Activated T-cell treated with anti-CD3 and anti-CD28 coated beads, Interleukin-2, amount 50 U/mL, for 72 hours (primary cell): ENCODE measurements at regions not wholly inside any gene's neighbourhood (a gene's known extent, or its start where the extent isn't known, plus 50 kb on each side); places are given as distances from the start of the nearest gene placed in this dataset.

ENCODE experiments used
- ATAC-seq, 2 donors: fragments of 150-1000 bp; cut with Tn5 transposase; replicated peaks in 1 of 2; 2 replicates each; pipeline ENCODE4 v1.10.0; 2021; ENCODE audit warnings: moderate library complexity in 2 of 2, mild to moderate bottlenecking in 1 of 2
- DNase-seq, 2 donors: peaks; one replicate each; pipeline ENCODE4 v3.0.0; 2021 to 2022; ENCODE audit warnings: mixed read lengths in 1 of 2
- H3K27ac Mint-ChIP-seq: one replicate; pipeline ENCODE4 v1.8.0; 2022; ENCODE audit warnings: mild to moderate bottlenecking, moderate library complexity, mixed read lengths
- H3K27me3 Mint-ChIP-seq: one replicate; pipeline ENCODE4 v1.8.0; 2022; ENCODE audit warnings: low read depth, mixed read lengths
- H3K36me3 Mint-ChIP-seq, 2 donors: one replicate each; pipeline ENCODE4 v1.8.0; 2022; ENCODE audit warnings: mixed read lengths in 2 of 2, mild to moderate bottlenecking in 1 of 2; ENCODE audit not compliant: insufficient read depth in 2 of 2
- H3K4me1 Mint-ChIP-seq: one replicate; pipeline ENCODE4 v1.8.0; 2022; ENCODE audit warnings: low read depth, mixed read lengths
- H3K4me3 Mint-ChIP-seq, 2 donors: one replicate each; pipeline ENCODE4 v1.8.0; 2022; ENCODE audit warnings: mild to moderate bottlenecking in 2 of 2, mixed read lengths in 2 of 2, moderate library complexity in 2 of 2
- H3K9me3 Mint-ChIP-seq, 2 donors: one replicate each; pipeline ENCODE4 v1.8.0; 2022; ENCODE audit warnings: mixed read lengths in 2 of 2

- ATAC-seq (no peak), DNase-seq (no peak)
- no peaks in the 10 kb centered on the region for H3K4me1 Mint-ChIP-seq
- peaks cover 16% of the 10 kb centered on the region for H3K27me3 Mint-ChIP-seq
- H3K27ac Mint-ChIP-seq = no peak overlapping the region
- H3K9me3 Mint-ChIP-seq = no peaks in the 10 kb centered on the region
- no peaks in the 10 kb centered on the region for H3K36me3 Mint-ChIP-seq
- H3K4me3 Mint-ChIP-seq = no peak overlapping the region
These were observed 612.5 kb downstream of the IRS1 start for GRCh38 chr2:226187156-226187555.

- H3K4me3 Mint-ChIP-seq = no peak overlapping the region
- no peaks in the 10 kb centered on the region for H3K9me3 Mint-ChIP-seq
- H3K27ac Mint-ChIP-seq = no peak overlapping the region
- no peak for ATAC-seq
- no peaks in the 10 kb centered on the region for H3K4me1 Mint-ChIP-seq
- no peaks in the 10 kb centered on the region for H3K36me3 Mint-ChIP-seq
- peaks cover 16% of the 10 kb centered on the region for H3K27me3 Mint-ChIP-seq
- DNase-seq = no peak
These were observed 613.9 kb downstream of the IRS1 start for GRCh38 chr2:226185616-226186211.

- Mint-ChIP-seq H3K4me3 (no peak overlapping the region), H3K36me3 (no peaks in the 10 kb centered on the region), H3K4me1 (no peaks in the 10 kb centered on the region), H3K9me3 (no peaks in the 10 kb centered on the region), H3K27me3 (peaks cover 16% of the 10 kb centered on the region), H3K27ac (no peak overlapping the region)
- no peak for ATAC-seq
- no peak for DNase-seq
These were observed 614.5 kb downstream of the IRS1 start for GRCh38 chr2:226184940-226185615.

GRCh38 chr2:226184540-226184939, 615.1 kb downstream of the IRS1 start:
- no peak for ATAC-seq
- Mint-ChIP-seq H3K27ac (no peak overlapping the region), H3K36me3 (no peaks in the 10 kb centered on the region), H3K27me3 (peaks cover 16% of the 10 kb centered on the region), H3K4me3 (no peak overlapping the region), H3K4me1 (no peaks in the 10 kb centered on the region), H3K9me3 (peaks cover 0 to under 1% of the 10 kb centered on the region in 2 donors)
- DNase-seq = no peak

- Mint-ChIP-seq H3K4me1 (no peaks in the 10 kb centered on the region), H3K9me3 (peaks cover 0 to 7% of the 10 kb centered on the region in 2 donors), H3K27ac (no peak overlapping the region), H3K27me3 (peaks cover 22% of the 10 kb centered on the region), H3K36me3 (peaks cover 0 to 2% of the 10 kb centered on the region in 2 donors), H3K4me3 (no peak overlapping the region)
- ATAC-seq (no peak), DNase-seq (no peak)
These were observed 616.1 kb downstream of the IRS1 start for GRCh38 chr2:226183550-226183949.

GRCh38 chr2:226183033-226183432, 616.6 kb downstream of the IRS1 start:
- Mint-ChIP-seq H3K4me3 (no peak overlapping the region), H3K4me1 (no peaks in the 10 kb centered on the region), H3K27ac (no peak overlapping the region), H3K36me3 (peaks cover 0 to 2% of the 10 kb centered on the region in 2 donors), H3K27me3 (peaks cover 22% of the 10 kb centered on the region), H3K9me3 (peaks cover 0 to 7% of the 10 kb centered on the region in 2 donors)
- no peak for DNase-seq
- ATAC-seq = no peak

GRCh38 chr2:226181909-226182308, 617.7 kb downstream of the IRS1 start:
- peaks cover 22% of the 10 kb centered on the region for H3K27me3 Mint-ChIP-seq
- DNase-seq (no peak), ATAC-seq (no peak)
- no peaks in the 10 kb centered on the region for H3K4me1 Mint-ChIP-seq
- no peak overlapping the region for H3K4me3 Mint-ChIP-seq
- H3K27ac Mint-ChIP-seq = no peak overlapping the region
- H3K9me3 Mint-ChIP-seq = peaks cover 0 to 7% of the 10 kb centered on the region in 2 donors
- H3K36me3 Mint-ChIP-seq = peaks cover 0 to 2% of the 10 kb centered on the region in 2 donors

GRCh38 chr2:226180281-226180884, 619.2 kb downstream of the IRS1 start:
- peaks cover 0 to 7% of the 10 kb centered on the region in 2 donors for H3K9me3 Mint-ChIP-seq
- ATAC-seq (no peak), DNase-seq (no peak)
- no peak overlapping the region for H3K4me3 Mint-ChIP-seq
- H3K27me3 Mint-ChIP-seq = peaks cover 22% of the 10 kb centered on the region
- no peaks in the 10 kb centered on the region for H3K4me1 Mint-ChIP-seq
- peaks cover 0 to 2% of the 10 kb centered on the region in 2 donors for H3K36me3 Mint-ChIP-seq
- H3K27ac Mint-ChIP-seq = no peak overlapping the region

- Mint-ChIP-seq H3K9me3 (peaks cover 0 to 7% of the 10 kb centered on the region in 2 donors), H3K27ac (no peak overlapping the region), H3K36me3 (peaks cover 0 to 2% of the 10 kb centered on the region in 2 donors), H3K4me1 (no peaks in the 10 kb centered on the region), H3K4me3 (no peak overlapping the region), H3K27me3 (peaks cover 22% of the 10 kb centered on the region)
- DNase-seq = no peak
- ATAC-seq = no peak
These were observed 620.6 kb downstream of the IRS1 start for GRCh38 chr2:226179010-226179409.

- DNase-seq = no peak
- peaks cover 0 to 2% of the 10 kb centered on the region in 2 donors for H3K36me3 Mint-ChIP-seq
- ATAC-seq = no peak
- H3K4me3 Mint-ChIP-seq = no peak overlapping the region
- peaks cover 13% of the 10 kb centered on the region for H3K27me3 Mint-ChIP-seq
- no peak overlapping the region for H3K27ac Mint-ChIP-seq
- H3K9me3 Mint-ChIP-seq = peaks cover 0 to 7% of the 10 kb centered on the region in 2 donors
- H3K4me1 Mint-ChIP-seq = no peaks in the 10 kb centered on the region
These were observed 623.2 kb downstream of the IRS1 start for GRCh38 chr2:226176283-226176984.

GRCh38 chr2:226174390-226174789, 625.2 kb downstream of the IRS1 start:
- peaks cover 0 to under 1% of the 10 kb centered on the region in 2 donors for H3K36me3 Mint-ChIP-seq
- H3K4me1 Mint-ChIP-seq = no peaks in the 10 kb centered on the region
- H3K4me3 Mint-ChIP-seq = no peak overlapping the region
- no peak for ATAC-seq
- DNase-seq = no peak
- peaks cover 0 to 4% of the 10 kb centered on the region in 2 donors for H3K9me3 Mint-ChIP-seq
- peaks cover 19% of the 10 kb centered on the region for H3K27me3 Mint-ChIP-seq
- no peak overlapping the region for H3K27ac Mint-ChIP-seq

- H3K4me1 Mint-ChIP-seq = no peaks in the 10 kb centered on the region
- H3K27ac Mint-ChIP-seq = no peak overlapping the region
These were observed 626.7 kb downstream of the IRS1 start for GRCh38 chr2:226172939-226173338.

GRCh38 chr2:226172309-226172708, 627.3 kb downstream of the IRS1 start:
- no peak for DNase-seq
- Mint-ChIP-seq H3K36me3 (no peaks in the 10 kb centered on the region), H3K9me3 (no peaks in the 10 kb centered on the region), H3K4me1 (no peaks in the 10 kb centered on the region), H3K27me3 (peaks cover 13% of the 10 kb centered on the region), H3K27ac (no peak overlapping the region), H3K4me3 (no peak overlapping the region)
- no peak for ATAC-seq

More at GRCh38 chr2:226172939-226173338, 626.7 kb downstream of the IRS1 start:
- DNase-seq (no peak), ATAC-seq (no peak)
- H3K4me3 Mint-ChIP-seq = no peak overlapping the region
- no peaks in the 10 kb centered on the region for H3K36me3 Mint-ChIP-seq
- no peaks in the 10 kb centered on the region for H3K9me3 Mint-ChIP-seq
- H3K27me3 Mint-ChIP-seq = peaks cover 13% of the 10 kb centered on the region
